ENCODE measurements at regions not wholly inside any gene's neighbourhood (a gene's known extent, or its start where the extent isn't known, plus 50 kb on each side); places are given as distances from the start of the nearest gene placed in this dataset.

- DNase-seq (no peak), ATAC-seq (peak; percentile 54)
These were observed 74.5 kb upstream of the IL2 start for GRCh38 chr4:122531038-122531437.

DNA sequence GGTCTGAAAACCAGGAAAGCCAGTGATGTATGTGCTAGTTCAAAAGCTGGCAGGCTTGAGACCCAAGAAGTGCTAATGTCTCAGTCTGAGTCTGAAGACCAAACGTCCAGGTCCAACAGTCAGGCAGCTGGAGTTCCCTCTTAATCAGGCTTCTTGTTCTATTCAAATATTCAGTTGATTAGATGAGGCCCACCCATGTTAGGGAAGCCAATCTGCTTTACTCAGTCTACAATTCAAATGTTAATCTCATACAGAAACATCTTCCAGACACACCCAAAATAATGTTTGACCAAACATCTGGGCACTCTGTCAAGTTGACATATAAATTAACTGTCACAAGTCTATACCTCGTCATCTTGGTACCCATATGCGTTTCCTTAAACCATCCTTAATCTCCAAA, 72.4 kb upstream of the IL2 start:
- no peak overlapping the region for H3K4me3 Mint-ChIP-seq
- no peak for DNase-seq
- no peaks in the 10 kb centered on the region for H3K4me1 Mint-ChIP-seq
- peaks cover 27% of the 10 kb centered on the region for H3K27me3 Mint-ChIP-seq
- no peak for ATAC-seq
- H3K27ac Mint-ChIP-seq: no peak overlapping the region
- peaks cover 10 to 27% of the 10 kb centered on the region in 2 donors for H3K9me3 Mint-ChIP-seq

More at GRCh38 chr4:122531038-122531437, 74.5 kb upstream of the IL2 start:
- peak overlapping the region in 1 of 2 donors; percentile 34 for H3K27ac Mint-ChIP-seq
- no peak overlapping the region for H3K4me3 Mint-ChIP-seq
- peaks cover 14 to 18% of the 10 kb centered on the region in 2 donors for H3K9me3 Mint-ChIP-seq
- H3K27me3 Mint-ChIP-seq: peaks cover 14% of the 10 kb centered on the region
- no peaks in the 10 kb centered on the region for H3K4me1 Mint-ChIP-seq

DNA sequence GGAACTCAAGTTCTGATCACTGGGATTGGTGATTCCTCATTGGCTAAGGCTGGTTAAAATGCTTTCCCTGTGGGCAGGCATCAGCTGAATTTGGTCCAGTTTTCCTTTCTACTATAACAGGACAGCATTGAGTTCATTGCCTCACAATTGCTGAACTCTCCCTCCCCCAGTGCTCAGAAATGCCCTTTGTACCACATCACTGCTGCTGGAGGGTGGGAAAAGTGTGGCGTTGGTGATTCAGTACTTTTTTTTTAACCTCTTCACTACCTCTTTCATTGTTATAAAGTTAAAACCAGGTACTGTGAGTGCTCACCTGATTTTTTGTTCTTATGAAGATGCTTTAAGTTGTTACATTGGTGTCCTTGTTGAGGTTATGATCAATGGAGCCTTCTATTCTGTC, 69.3 kb upstream of the IL2 start:
- Mint-ChIP-seq H3K27me3 (peaks cover 48% of the 10 kb centered on the region), H3K4me3 (no peak overlapping the region), H3K9me3 (peaks cover 23 to 35% of the 10 kb centered on the region in 2 donors), H3K4me1 (no peaks in the 10 kb centered on the region), H3K27ac (no peak overlapping the region)
- ATAC-seq (no peak), DNase-seq (no peak)

DNA sequence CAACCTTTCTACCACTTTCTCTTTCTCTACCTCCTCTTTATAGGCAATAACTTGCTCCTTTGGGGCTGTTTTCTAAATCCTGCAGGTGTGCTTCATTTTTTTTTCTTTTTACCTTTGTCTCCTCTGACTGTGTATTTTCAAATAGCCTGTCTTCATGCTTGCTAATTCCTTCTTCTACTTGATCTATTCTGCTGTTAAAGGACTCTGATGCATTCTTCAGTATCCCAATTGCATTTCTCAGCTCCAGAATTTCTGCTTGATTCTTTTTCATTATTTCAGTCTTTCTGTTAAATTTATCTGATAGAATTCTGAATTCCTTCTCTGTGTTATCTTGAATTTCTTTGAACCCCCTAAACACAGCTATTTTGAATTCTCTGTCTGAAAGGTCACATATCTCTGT, 67.7 kb upstream of the IL2 start:
- Mint-ChIP-seq H3K27me3 (peaks cover 50% of the 10 kb centered on the region), H3K4me1 (no peaks in the 10 kb centered on the region), H3K9me3 (peaks cover 23 to 26% of the 10 kb centered on the region in 2 donors), H3K27ac (no peak overlapping the region), H3K4me3 (no peak overlapping the region)
- DNase-seq (no peak), ATAC-seq (no peak)

GRCh38 chr4:122522944-122523343, 66.4 kb upstream of the IL2 start:
- H3K27me3 Mint-ChIP-seq: peaks cover 63% of the 10 kb centered on the region
- H3K4me1 Mint-ChIP-seq: no peaks in the 10 kb centered on the region
- DNase-seq (no peak), ATAC-seq (no peak)
- H3K27ac Mint-ChIP-seq: peak overlapping the region in 1 of 2 donors; percentile 22
- no peak overlapping the region for H3K4me3 Mint-ChIP-seq
- H3K9me3 Mint-ChIP-seq: peaks cover 26 to 27% of the 10 kb centered on the region in 2 donors

GRCh38 chr4:122517345-122517744, 60.8 kb upstream of the IL2 start:
- DNase-seq: no peak
- peaks cover 6% of the 10 kb centered on the region for H3K4me1 Mint-ChIP-seq

DNA sequence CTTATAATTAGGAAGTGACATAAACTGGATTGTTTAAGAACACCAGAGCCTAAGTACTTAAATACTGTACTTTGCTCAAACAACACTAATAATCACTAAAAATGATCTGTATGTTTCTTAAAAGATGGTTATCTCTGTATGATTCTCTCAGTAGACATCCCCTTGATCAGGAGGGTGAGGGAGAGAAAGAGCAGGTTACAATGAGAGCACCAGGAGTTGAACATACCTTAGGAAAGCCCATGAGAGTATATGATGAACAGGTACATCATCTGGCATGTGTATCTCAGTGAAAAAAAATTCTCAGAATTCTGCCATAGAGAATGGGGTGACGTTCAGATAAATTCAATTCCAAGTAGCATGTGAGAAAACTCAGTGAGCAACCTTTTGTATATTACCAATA, 59.9 kb upstream of the IL2 start:
- Mint-ChIP-seq H3K9me3 (peaks cover 0 to 11% of the 10 kb centered on the region in 2 donors), H3K4me1 (peaks cover 8% of the 10 kb centered on the region), H3K27ac (no peak overlapping the region), H3K27me3 (peaks cover 67% of the 10 kb centered on the region), H3K4me3 (no peak overlapping the region)
- no peak for ATAC-seq
- DNase-seq: no peak

More at GRCh38 chr4:122517345-122517744, 60.8 kb upstream of the IL2 start:
- Mint-ChIP-seq H3K27ac (no peak overlapping the region), H3K9me3 (peaks cover 0 to 9% of the 10 kb centered on the region in 2 donors), H3K4me3 (no peak overlapping the region), H3K27me3 (peaks cover 73% of the 10 kb centered on the region)
- ATAC-seq: no peak

DNA sequence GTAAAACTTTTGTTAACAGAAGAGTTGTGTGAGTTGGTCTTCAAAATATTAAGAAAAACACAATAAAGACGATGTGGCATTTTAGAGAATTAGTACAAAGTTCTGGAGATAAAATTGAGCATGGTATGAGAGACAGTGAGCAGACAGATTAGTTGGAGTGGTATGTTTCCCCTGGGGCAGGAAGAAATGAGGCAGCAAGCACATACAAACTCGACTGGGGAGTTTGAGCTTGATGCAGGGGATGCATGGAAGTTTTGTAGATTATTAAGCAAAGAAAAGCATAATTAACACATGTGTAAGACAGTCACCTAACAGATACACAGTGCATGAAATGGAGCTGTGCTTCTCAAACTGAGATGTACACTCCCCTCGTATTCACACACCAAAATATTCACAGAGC, 58.1 kb upstream of the IL2 start:
- peaks cover 0 to 9% of the 10 kb centered on the region in 2 donors for H3K9me3 Mint-ChIP-seq
- H3K4me3 Mint-ChIP-seq: no peak overlapping the region
- H3K27ac Mint-ChIP-seq: no peak overlapping the region
- DNase-seq: no peak
- no peak for ATAC-seq
- peaks cover 8% of the 10 kb centered on the region for H3K4me1 Mint-ChIP-seq
- peaks cover 53% of the 10 kb centered on the region for H3K27me3 Mint-ChIP-seq

DNA sequence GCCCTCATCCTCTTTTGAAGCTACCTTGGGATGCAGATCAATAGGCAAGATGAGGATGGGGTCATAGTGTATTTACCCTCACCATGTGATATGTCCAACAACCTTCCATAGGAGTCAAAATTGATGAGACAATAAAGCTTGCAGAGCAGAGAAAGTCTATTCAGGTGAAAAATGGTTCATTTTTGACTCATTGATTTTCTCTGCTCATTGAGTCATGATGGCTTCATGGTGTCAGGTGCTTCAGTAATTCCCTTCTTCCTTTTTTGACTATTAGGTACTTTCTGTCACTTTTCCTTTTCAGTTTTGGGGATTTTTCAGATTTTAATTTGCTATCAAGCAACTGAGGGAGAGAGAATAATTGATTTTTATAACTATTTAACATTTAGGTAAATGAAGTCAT, 55.9 kb upstream of the IL2 start:
- Mint-ChIP-seq H3K4me1 (peaks cover 8% of the 10 kb centered on the region), H3K27me3 (peaks cover 30% of the 10 kb centered on the region), H3K4me3 (peak overlapping the region in 1 of 2 donors; percentile 54), H3K9me3 (peaks cover 0 to 5% of the 10 kb centered on the region in 2 donors), H3K27ac (no peak overlapping the region)
- ATAC-seq (peak; percentile 65), DNase-seq (no peak)

GRCh38 chr4:122508083-122508482, 51.6 kb upstream of the IL2 start:
- ATAC-seq (peak; percentile 82), DNase-seq (no peak)
- H3K4me1 Mint-ChIP-seq: peaks cover 8% of the 10 kb centered on the region
- H3K9me3 Mint-ChIP-seq: peaks cover 0 to 5% of the 10 kb centered on the region in 2 donors
- H3K4me3 Mint-ChIP-seq: peak overlapping the region; percentile 20 to 61
- H3K27me3 Mint-ChIP-seq: peaks cover 16% of the 10 kb centered on the region
- H3K27ac Mint-ChIP-seq: peak overlapping the region in 1 of 2 donors; percentile 44
